SU-DHL-6 (cell line): ENCODE measurements at regions not wholly inside any gene's neighbourhood (a gene's known extent, or its start where the extent isn't known, plus 50 kb on each side); places are given as distances from the start of the nearest gene placed in this dataset.

Source experiments
- H2AFZ ChIP-seq: fragments of 200-600 bp; sonication (generic); 2 replicates; pipeline ENCODE4 v1.6.1; 2014; ENCODE audit warnings: low read depth, mild to moderate bottlenecking, moderate library complexity, mixed read lengths, antibody characterized with exemption, low read length; ENCODE audit not compliant: severe bottlenecking
- H3F3A ChIP-seq: fragments of 200-600 bp; shearing (Covaris generic); 2 replicates; pipeline ENCODE4 v1.6.0; 2016; ENCODE audit warnings: antibody characterized with exemption, mild to moderate bottlenecking; ENCODE audit not compliant: insufficient read depth
- H3K27ac ChIP-seq: fragments of 200-600 bp; sonication (generic); 2 replicates; pipeline ENCODE4 v1.5.1; 2016; ENCODE audit warnings: low read depth, mild to moderate bottlenecking, low read length, moderate library complexity, mixed read lengths
- H3K27me3 ChIP-seq: fragments of 200-600 bp; sonication (generic), shearing (Covaris generic); 2 replicates; pipeline ENCODE4 v1.6.0; 2014; ENCODE audit warnings: mild to moderate bottlenecking, low read length
- H3K36me3 ChIP-seq: fragments of 200-600 bp; sonication (generic); 2 replicates; pipeline ENCODE4 v1.6.1; 2014; ENCODE audit warnings: mild to moderate bottlenecking, low read length, mixed read lengths
- H3K4me2 ChIP-seq: fragments of 300-600, 200-600 bp; shearing (Covaris generic), sonication (generic); 2 replicates; pipeline ENCODE4 v1.6.0; 2014; ENCODE audit warnings: low read length, low read depth, mild to moderate bottlenecking; ENCODE audit not compliant: poor library complexity, severe bottlenecking
- H3K4me3 ChIP-seq: fragments of 200-600 bp; sonication (generic); 2 replicates; pipeline ENCODE4 v1.5.1; 2014; ENCODE audit warnings: antibody characterized with exemption, low read length, mild to moderate bottlenecking, mixed read lengths; ENCODE audit not compliant: insufficient read depth, poor library complexity, severe bottlenecking
- H3K79me2 ChIP-seq: fragments of 200-600 bp; sonication (generic); 2 replicates; pipeline ENCODE4 v1.6.1; 2014; ENCODE audit warnings: mild to moderate bottlenecking, low read length, moderate library complexity; ENCODE audit not compliant: insufficient read depth
- H3K9ac ChIP-seq: fragments of 200-600 bp; sonication (generic); 2 replicates; pipeline ENCODE4 v1.7.0; 2014; ENCODE audit warnings: mild to moderate bottlenecking, low read length
- H3K9me2 ChIP-seq: fragments of 200-600 bp; sonication (generic); replicated peaks from 2 replicates; pipeline ENCODE4 v1.6.1; 2014; ENCODE audit warnings: low read length; ENCODE audit not compliant: insufficient read depth
- H3K9me3 ChIP-seq: fragments of 200-600 bp; sonication (generic); 2 replicates; pipeline ENCODE4 v1.6.1; 2014; ENCODE audit warnings: low read length, mixed read lengths; ENCODE audit not compliant: insufficient read depth
- H4K20me1 ChIP-seq: fragments of 200-600 bp; sonication (generic); 2 replicates; pipeline ENCODE4 v1.6.1; 2014; ENCODE audit warnings: low read depth, mild to moderate bottlenecking, antibody characterized with exemption, low read length, moderate library complexity, mixed read lengths
- CTCF ChIP-seq: fragments of 200-600 bp; sonication (generic); IDR thresholded peaks from one replicate; pipeline ENCODE4 v1.5.1; 2017; ENCODE audit warnings: antibody characterized with exemption, mild to moderate bottlenecking, low read length, moderate library complexity; ENCODE audit not compliant: insufficient read depth, poor library complexity, severe bottlenecking
- EZH2phosphoT487 ChIP-seq: fragments of 200-600 bp; sonication (generic), shearing (Covaris generic); conservative IDR thresholded peaks from 2 replicates; pipeline ENCODE4 v1.6.1; 2018; ENCODE audit warnings: mild to moderate bottlenecking, antibody characterized with exemption, low read length, moderate library complexity, mixed read lengths

GRCh38 chr9:4927701-4928100 is 57.4 kb upstream of the JAK2 start:
- Histone ChIP-seq H3K36me3 (no peaks in the 10 kb centered on the region), H2AFZ (no peak overlapping the region), H3K4me2 (no peak overlapping the region), H3K27me3 (no peaks in the 10 kb centered on the region), H3F3A (no peaks in the 10 kb centered on the region), H3K9ac (no peak overlapping the region), H3K9me3 (no peaks in the 10 kb centered on the region), H3K4me3 (no peak overlapping the region), H3K79me2 (no peaks in the 10 kb centered on the region), H3K9me2 (no peaks in the 10 kb centered on the region), H3K27ac (no peak overlapping the region), H4K20me1 (no peaks in the 10 kb centered on the region)
- TF ChIP-seq CTCF (no peak), EZH2phosphoT487 (no peak)

GRCh38 chr9:4929917-4930316 is 55.2 kb upstream of the JAK2 start:
- Histone ChIP-seq H3K27ac (no peak overlapping the region), H3K36me3 (no peaks in the 10 kb centered on the region), H3K27me3 (no peaks in the 10 kb centered on the region), H3K9ac (no peak overlapping the region), H3K4me3 (no peak overlapping the region), H3K79me2 (no peaks in the 10 kb centered on the region), H3F3A (no peaks in the 10 kb centered on the region), H3K9me2 (no peaks in the 10 kb centered on the region), H3K4me2 (no peak overlapping the region), H2AFZ (no peak overlapping the region), H3K9me3 (no peaks in the 10 kb centered on the region), H4K20me1 (no peaks in the 10 kb centered on the region)
- TF ChIP-seq EZH2phosphoT487, result no peak
- no peak for TF ChIP-seq CTCF

GRCh38 chr9:4932681-4933080 is 52.4 kb upstream of the JAK2 start:
- Histone ChIP-seq H3K27me3 (no peaks in the 10 kb centered on the region), H3K4me2 (no peak overlapping the region), H3K4me3 (no peak overlapping the region)

More at GRCh38 chr9:4932681-4933080, 52.4 kb upstream of the JAK2 start:
- H4K20me1 ChIP-seq, result no peaks in the 10 kb centered on the region
- no peaks in the 10 kb centered on the region for H3K79me2 ChIP-seq
- no peak overlapping the region for H3K9ac ChIP-seq
- TF ChIP-seq EZH2phosphoT487 (no peak), CTCF (no peak)
- H3F3A ChIP-seq, result no peaks in the 10 kb centered on the region
- no peak overlapping the region for H2AFZ ChIP-seq
- H3K9me2 ChIP-seq, result no peaks in the 10 kb centered on the region
- H3K9me3 ChIP-seq, result no peaks in the 10 kb centered on the region
- no peak overlapping the region for H3K27ac ChIP-seq
- no peaks in the 10 kb centered on the region for H3K36me3 ChIP-seq
